ENCODE measurements at regions not wholly inside any gene's neighbourhood (a gene's known extent, or its start where the extent isn't known, plus 50 kb on each side); places are given as distances from the start of the nearest gene placed in this dataset.

DNA sequence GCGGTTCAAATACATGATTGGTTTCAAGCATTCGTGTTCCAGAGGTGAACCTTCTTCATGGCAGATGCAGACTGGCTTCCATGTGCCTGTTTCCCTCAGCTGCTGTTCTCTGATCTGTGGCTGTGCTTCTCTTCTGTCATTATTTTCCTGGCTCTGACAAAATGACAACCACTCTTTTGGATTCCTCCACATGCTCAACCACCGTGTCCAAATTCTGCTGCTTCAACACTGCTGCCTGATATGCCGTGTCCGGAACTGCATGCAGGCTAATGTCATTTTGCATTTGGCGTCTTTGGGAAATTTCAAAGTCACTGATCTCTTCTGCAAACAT, 368.7 kb upstream of the ZNF608 start:
- H3K9ac ChIP-seq (ENCODE audit: insufficient read depth in 1 of 2, low read length in 2 of 2), result no peak overlapping the region
- H3K36me3 ChIP-seq (ENCODE audit: control insufficient read depth in 4 of 4, insufficient read depth in 4 of 4, low read length in 4 of 4), result no peaks in the 10 kb centered on the region
- no peaks in the 10 kb centered on the region for H3K4me1 ChIP-seq (ENCODE audit: control insufficient read depth in 5 of 5, insufficient read depth in 5 of 5, low read length in 5 of 5)
- H3K9me3 ChIP-seq (ENCODE audit: control insufficient read depth in 4 of 4, insufficient read depth in 3 of 4, low read length in 3 of 4), result no peaks in the 10 kb centered on the region
- no peaks in the 10 kb centered on the region for H3K27me3 ChIP-seq (ENCODE audit: control insufficient read depth in 3 of 3, insufficient read depth in 3 of 3, low read length in 2 of 3)
- TF ChIP-seq CTCF (IDR thresholded peaks at IDR 0.05; ENCODE audit: control extremely low read depth, extremely low read depth), result no peak
- WGBS, 2 donors, result 93 to 98% methylated on average over 6 of the region's 6 CpGs
- DNase-seq (no peak), ATAC-seq (ENCODE audit: insufficient read depth, low FRiP score) (no peak)
- H3K27ac ChIP-seq (ENCODE audit: low read depth in 1 of 2, low read length in 1 of 2), result no peak overlapping the region
- no peak overlapping the region for H3K4me3 ChIP-seq

GRCh38 chr5:125117566-125117965, 371.1 kb upstream of the ZNF608 start:
- 71 to 74% methylated on average over 6 of the region's 6 CpGs for WGBS, 2 donors
- no peak for TF ChIP-seq CTCF (IDR thresholded peaks at IDR 0.05; ENCODE audit: control extremely low read depth, extremely low read depth)
- DNase-seq, result peak in 1 of 3 donors; percentile 22

GRCh38 chr5:125120012-125120411, 373.6 kb upstream of the ZNF608 start:
- no peak for TF ChIP-seq CTCF (IDR thresholded peaks at IDR 0.05; ENCODE audit: control extremely low read depth, extremely low read depth)
- 85 to 93% methylated on average over 6 of the region's 6 CpGs for WGBS, 2 donors
- Histone ChIP-seq H3K36me3 (ENCODE audit: control insufficient read depth in 4 of 4, insufficient read depth in 4 of 4, low read length in 4 of 4) (no peaks in the 10 kb centered on the region), H3K9me3 (ENCODE audit: control insufficient read depth in 4 of 4, insufficient read depth in 3 of 4, low read length in 3 of 4) (no peaks in the 10 kb centered on the region), H3K27ac (ENCODE audit: low read depth in 1 of 2, low read length in 1 of 2) (no peak overlapping the region), H3K27me3 (ENCODE audit: control insufficient read depth in 3 of 3, insufficient read depth in 3 of 3, low read length in 2 of 3) (no peaks in the 10 kb centered on the region), H3K4me3 (no peak overlapping the region), H3K9ac (ENCODE audit: insufficient read depth in 1 of 2, low read length in 2 of 2) (no peak overlapping the region), H3K4me1 (ENCODE audit: control insufficient read depth in 5 of 5, insufficient read depth in 5 of 5, low read length in 5 of 5) (peaks cover 0 to 4% (median 0%) of the 10 kb centered on the region in 5 donors)
- DNase-seq (no peak), ATAC-seq (ENCODE audit: insufficient read depth, low FRiP score) (no peak)

More at GRCh38 chr5:125117566-125117965, 371.1 kb upstream of the ZNF608 start:
- Histone ChIP-seq H3K36me3 (ENCODE audit: control insufficient read depth in 4 of 4, insufficient read depth in 4 of 4, low read length in 4 of 4) (no peaks in the 10 kb centered on the region), H3K9me3 (ENCODE audit: control insufficient read depth in 4 of 4, insufficient read depth in 3 of 4, low read length in 3 of 4) (no peaks in the 10 kb centered on the region), H3K27me3 (ENCODE audit: control insufficient read depth in 3 of 3, insufficient read depth in 3 of 3, low read length in 2 of 3) (no peaks in the 10 kb centered on the region), H3K27ac (ENCODE audit: low read depth in 1 of 2, low read length in 1 of 2) (no peak overlapping the region), H3K4me3 (no peak overlapping the region), H3K9ac (ENCODE audit: insufficient read depth in 1 of 2, low read length in 2 of 2) (no peak overlapping the region), H3K4me1 (ENCODE audit: control insufficient read depth in 5 of 5, insufficient read depth in 5 of 5, low read length in 5 of 5) (no peaks in the 10 kb centered on the region)
- no peak for ATAC-seq (ENCODE audit: insufficient read depth, low FRiP score)

Measured in lung (tissue), 11 donors.